ENCODE measurements at regions not wholly inside any gene's neighbourhood (a gene's known extent, or its start where the extent isn't known, plus 50 kb on each side); places are given as distances from the start of the nearest gene placed in this dataset.

- no peak for DNase-seq (ENCODE audit: low spot score)
Observed at GRCh38 chr20:40769677-40770285, 80.7 kb upstream of the MAFB start.

GRCh38 chr20:40770564-40771307, 81.7 kb upstream of the MAFB start:
- no peak for DNase-seq (ENCODE audit: low spot score)

GRCh38 chr20:40771308-40771610, 82.2 kb upstream of the MAFB start:
- DNase-seq (ENCODE audit: low spot score) = no peak

GRCh38 chr20:40771848-40772511, 82.9 kb upstream of the MAFB start:
- DNase-seq (ENCODE audit: low spot score) = no peak

- no peak for DNase-seq (ENCODE audit: low spot score)
Observed at GRCh38 chr20:40773376-40773775, 84.3 kb upstream of the MAFB start.

GRCh38 chr20:40774252-40774651, 85.2 kb upstream of the MAFB start:
- DNase-seq (ENCODE audit: low spot score) = no peak

GRCh38 chr20:40775561-40776146, 86.6 kb upstream of the MAFB start:
- DNase-seq (ENCODE audit: low spot score) = no peak

GRCh38 chr20:40776466-40777457, 87.7 kb upstream of the MAFB start:
- DNase-seq (ENCODE audit: low spot score) = no peak

GRCh38 chr20:40777653-40778052, 88.6 kb upstream of the MAFB start:
- DNase-seq (ENCODE audit: low spot score) = no peak

GRCh38 chr20:40778894-40779496, 90.0 kb upstream of the MAFB start:
- no peak for DNase-seq (ENCODE audit: low spot score)

GRCh38 chr20:40781327-40782042, 92.4 kb upstream of the MAFB start:
- no peak for DNase-seq (ENCODE audit: low spot score)

GRCh38 chr20:40782043-40782368, 93.0 kb upstream of the MAFB start:
- no peak for DNase-seq (ENCODE audit: low spot score)

GRCh38 chr20:40785346-40785745, 96.3 kb upstream of the MAFB start:
- no peak for DNase-seq (ENCODE audit: low spot score)

GRCh38 chr20:40786336-40786735, 97.3 kb upstream of the MAFB start:
- no peak for DNase-seq (ENCODE audit: low spot score)

- DNase-seq (ENCODE audit: low spot score) = no peak
Observed at GRCh38 chr20:40787941-40788340, 98.9 kb upstream of the MAFB start.

- DNase-seq (ENCODE audit: low spot score) = peak; percentile 26
Observed at GRCh38 chr20:40797425-40797824, 108.4 kb upstream of the MAFB start.

GRCh38 chr20:40798066-40798465, 109.0 kb upstream of the MAFB start:
- DNase-seq (ENCODE audit: low spot score) = no peak

- no peak for DNase-seq (ENCODE audit: low spot score)
Observed at GRCh38 chr20:40802886-40803285, 113.8 kb upstream of the MAFB start.

- DNase-seq (ENCODE audit: low spot score) = no peak
Observed at GRCh38 chr20:40803381-40803780, 114.3 kb upstream of the MAFB start.

- DNase-seq (ENCODE audit: low spot score) = no peak
Observed at GRCh38 chr20:40805592-40805991, 116.6 kb upstream of the MAFB start.
